Activated T-cell treated with anti-CD3 and anti-CD28 coated beads, Interleukin-2, amount 50 U/mL, for 24 hours (primary cell): ENCODE measurements at regions not wholly inside any gene's neighbourhood (a gene's known extent, or its start where the extent isn't known, plus 50 kb on each side); places are given as distances from the start of the nearest gene placed in this dataset.

Source experiments
- DNase-seq: peaks from one replicate; pipeline ENCODE4 v3.0.0-alpha.2; 2020
- H3K27ac Mint-ChIP-seq: 2 replicates; pipeline ENCODE4 v1.8.0; 2020; ENCODE audit warnings: mild to moderate bottlenecking, mixed read lengths
- H3K27me3 Mint-ChIP-seq: 2 replicates; pipeline ENCODE4 v1.8.0; 2020; ENCODE audit warnings: mixed read lengths
- H3K36me3 Mint-ChIP-seq: 2 replicates; pipeline ENCODE4 v1.8.0; 2020; ENCODE audit warnings: low read depth, mixed read lengths
- H3K4me1 Mint-ChIP-seq: 2 replicates; pipeline ENCODE4 v1.8.0; 2020; ENCODE audit warnings: low read depth, mixed read lengths
- H3K4me3 Mint-ChIP-seq: 2 replicates; pipeline ENCODE4 v1.8.0; 2020; ENCODE audit warnings: mild to moderate bottlenecking, moderate library complexity, mixed read lengths
- H3K9me3 Mint-ChIP-seq: 2 replicates; pipeline ENCODE4 v1.8.0; 2020; ENCODE audit warnings: mixed read lengths

GRCh38 chr16:26530584-26531289, 536.0 kb upstream of the C16orf82 start:
- Mint-ChIP-seq H3K27ac (no peak overlapping the region), H3K27me3 (peaks cover 10% of the 10 kb centered on the region), H3K4me3 (no peak overlapping the region), H3K9me3 (no peaks in the 10 kb centered on the region), H3K36me3 (no peaks in the 10 kb centered on the region), H3K4me1 (no peaks in the 10 kb centered on the region)
- no peak for DNase-seq

- H3K9me3 Mint-ChIP-seq: no peaks in the 10 kb centered on the region
- no peak overlapping the region for H3K4me3 Mint-ChIP-seq
- H3K4me1 Mint-ChIP-seq: no peaks in the 10 kb centered on the region
- no peak overlapping the region for H3K27ac Mint-ChIP-seq
- no peaks in the 10 kb centered on the region for H3K36me3 Mint-ChIP-seq
- no peak for DNase-seq
- peaks cover 10% of the 10 kb centered on the region for H3K27me3 Mint-ChIP-seq
These were observed 535.4 kb upstream of the C16orf82 start for GRCh38 chr16:26531290-26531730.

GRCh38 chr16:26532456-26532855, 534.3 kb upstream of the C16orf82 start:
- Mint-ChIP-seq H3K36me3 (no peaks in the 10 kb centered on the region), H3K4me3 (no peak overlapping the region), H3K27me3 (peaks cover 15% of the 10 kb centered on the region), H3K4me1 (no peaks in the 10 kb centered on the region), H3K27ac (no peak overlapping the region), H3K9me3 (no peaks in the 10 kb centered on the region)
- DNase-seq: no peak

GRCh38 chr16:26542198-26542597, 524.5 kb upstream of the C16orf82 start:
- no peak for DNase-seq
- no peak overlapping the region for H3K27ac Mint-ChIP-seq
- peaks cover 18% of the 10 kb centered on the region for H3K27me3 Mint-ChIP-seq
- no peaks in the 10 kb centered on the region for H3K36me3 Mint-ChIP-seq
- no peak overlapping the region for H3K4me3 Mint-ChIP-seq
- no peaks in the 10 kb centered on the region for H3K9me3 Mint-ChIP-seq
- H3K4me1 Mint-ChIP-seq: no peaks in the 10 kb centered on the region

GRCh38 chr16:26546573-26546972, 520.2 kb upstream of the C16orf82 start:
- Mint-ChIP-seq H3K36me3 (no peaks in the 10 kb centered on the region), H3K27ac (no peak overlapping the region), H3K4me3 (no peak overlapping the region), H3K4me1 (no peaks in the 10 kb centered on the region), H3K9me3 (no peaks in the 10 kb centered on the region), H3K27me3 (peaks cover 13% of the 10 kb centered on the region)
- no peak for DNase-seq

GRCh38 chr16:26547681-26548080, 519.0 kb upstream of the C16orf82 start:
- Mint-ChIP-seq H3K27me3 (peaks cover 21% of the 10 kb centered on the region), H3K4me1 (no peaks in the 10 kb centered on the region), H3K27ac (no peak overlapping the region), H3K4me3 (no peak overlapping the region), H3K9me3 (no peaks in the 10 kb centered on the region), H3K36me3 (no peaks in the 10 kb centered on the region)
- no peak for DNase-seq

- no peak overlapping the region for H3K27ac Mint-ChIP-seq
These were observed 516.6 kb upstream of the C16orf82 start for GRCh38 chr16:26550111-26550610.

GRCh38 chr16:26554030-26554429, 512.7 kb upstream of the C16orf82 start:
- Mint-ChIP-seq H3K36me3 (no peaks in the 10 kb centered on the region), H3K4me1 (no peaks in the 10 kb centered on the region), H3K9me3 (no peaks in the 10 kb centered on the region), H3K27ac (no peak overlapping the region), H3K4me3 (no peak overlapping the region), H3K27me3 (peaks cover 36% of the 10 kb centered on the region)
- no peak for DNase-seq

More at GRCh38 chr16:26550111-26550610, 516.6 kb upstream of the C16orf82 start:
- Mint-ChIP-seq H3K27me3 (peaks cover 26% of the 10 kb centered on the region), H3K9me3 (no peaks in the 10 kb centered on the region), H3K4me1 (no peaks in the 10 kb centered on the region), H3K36me3 (no peaks in the 10 kb centered on the region), H3K4me3 (no peak overlapping the region)
- DNase-seq: no peak

- DNase-seq: no peak
- H3K4me3 Mint-ChIP-seq: no peak overlapping the region
- peaks cover 64% of the 10 kb centered on the region for H3K27me3 Mint-ChIP-seq
- H3K9me3 Mint-ChIP-seq: peaks cover 3% of the 10 kb centered on the region
- no peak overlapping the region for H3K27ac Mint-ChIP-seq
- H3K36me3 Mint-ChIP-seq: no peaks in the 10 kb centered on the region
- peaks cover 4% of the 10 kb centered on the region for H3K4me1 Mint-ChIP-seq
These were observed 505.4 kb upstream of the C16orf82 start for GRCh38 chr16:26561303-26561702.

GRCh38 chr16:26563018-26563417, 503.7 kb upstream of the C16orf82 start:
- Mint-ChIP-seq H3K4me3 (no peak overlapping the region), H3K27ac (no peak overlapping the region), H3K27me3 (peaks cover 61% of the 10 kb centered on the region), H3K36me3 (no peaks in the 10 kb centered on the region), H3K4me1 (peaks cover 4% of the 10 kb centered on the region), H3K9me3 (peaks cover 3% of the 10 kb centered on the region)
- DNase-seq: no peak

GRCh38 chr16:26567356-26567755, 499.4 kb upstream of the C16orf82 start:
- Mint-ChIP-seq H3K27ac (no peak overlapping the region), H3K4me3 (no peak overlapping the region), H3K9me3 (no peaks in the 10 kb centered on the region), H3K27me3 (peaks cover 29% of the 10 kb centered on the region), H3K36me3 (no peaks in the 10 kb centered on the region), H3K4me1 (no peaks in the 10 kb centered on the region)
- no peak for DNase-seq

GRCh38 chr16:26569793-26570192, 496.9 kb upstream of the C16orf82 start:
- no peak overlapping the region for H3K27ac Mint-ChIP-seq
- H3K36me3 Mint-ChIP-seq: no peaks in the 10 kb centered on the region
- H3K4me1 Mint-ChIP-seq: no peaks in the 10 kb centered on the region
- H3K9me3 Mint-ChIP-seq: no peaks in the 10 kb centered on the region
- H3K4me3 Mint-ChIP-seq: no peak overlapping the region
- DNase-seq: no peak
- peaks cover 20% of the 10 kb centered on the region for H3K27me3 Mint-ChIP-seq

GRCh38 chr16:26578748-26579147, 488.0 kb upstream of the C16orf82 start:
- Mint-ChIP-seq H3K9me3 (peaks cover 4% of the 10 kb centered on the region), H3K36me3 (no peaks in the 10 kb centered on the region), H3K4me3 (no peak overlapping the region), H3K4me1 (no peaks in the 10 kb centered on the region), H3K27ac (no peak overlapping the region), H3K27me3 (peaks cover 20% of the 10 kb centered on the region)
- no peak for DNase-seq

- no peak overlapping the region for H3K4me3 Mint-ChIP-seq
- H3K36me3 Mint-ChIP-seq: no peaks in the 10 kb centered on the region
- no peak overlapping the region for H3K27ac Mint-ChIP-seq
- peaks cover 4% of the 10 kb centered on the region for H3K9me3 Mint-ChIP-seq
- DNase-seq: no peak
- H3K27me3 Mint-ChIP-seq: peaks cover 43% of the 10 kb centered on the region
- H3K4me1 Mint-ChIP-seq: no peaks in the 10 kb centered on the region
These were observed 482.9 kb upstream of the C16orf82 start for GRCh38 chr16:26583803-26584202.

- H3K36me3 Mint-ChIP-seq: peaks cover 2% of the 10 kb centered on the region
- peaks cover 48% of the 10 kb centered on the region for H3K4me1 Mint-ChIP-seq
- no peak overlapping the region for H3K27ac Mint-ChIP-seq
- peaks cover 2% of the 10 kb centered on the region for H3K9me3 Mint-ChIP-seq
- no peak overlapping the region for H3K4me3 Mint-ChIP-seq
- H3K27me3 Mint-ChIP-seq: peaks cover 27% of the 10 kb centered on the region
- DNase-seq: no peak
These were observed 473.0 kb upstream of the C16orf82 start for GRCh38 chr16:26593700-26594099.
